OCI-LY7 (cell line): ENCODE measurements at regions not wholly inside any gene's neighbourhood (a gene's known extent, or its start where the extent isn't known, plus 50 kb on each side); places are given as distances from the start of the nearest gene placed in this dataset.

Experiments
- BruUV-seq: library from RNA; stranded (reverse); fragments of 400-500 nt; replicated peaks from 2 replicates; lab custom pipeline; 2021; lab: Mats Ljungman, UMichigan
- CTCF ChIA-PET: fragments of 300-600 bp; sonication (Branson Sonifier 250); formaldehyde crosslinking; loops from one replicate; lab custom pipeline; 2022; ENCODE audit warnings: antibody characterized with exemption; ENCODE audit not compliant: unreplicated experiment; lab: Charles Lee
- POLR2A ChIA-PET: fragments of 300-600 bp; sonication (Branson Sonifier 250); formaldehyde crosslinking; loops from one replicate; lab custom pipeline; 2022; ENCODE audit warnings: antibody characterized with exemption; lab: Charles Lee
- DNase-seq: peaks from one replicate; pipeline ENCODE4 v3.0.0-alpha.2; 2015; ENCODE audit warnings: low spot score
- H2AFZ ChIP-seq: fragments of 200-600 bp; sonication (generic), shearing (Covaris generic); 2 replicates; pipeline ENCODE4 v1.6.1; 2014; ENCODE audit warnings: mild to moderate bottlenecking, antibody characterized with exemption, low read length, moderate library complexity
- H3K27ac ChIP-seq: fragments of 200-600 bp; sonication (generic); 2 replicates; pipeline ENCODE4 v1.5.1; 2014; ENCODE audit warnings: mixed run types, low read depth, mild to moderate bottlenecking, moderate library complexity, low read length, inconsistent platforms; ENCODE audit not compliant: poor library complexity, severe bottlenecking
- H3K36me3 ChIP-seq: fragments of 200-600 bp; sonication (generic); 2 replicates; pipeline ENCODE4 v1.6.1; 2014; ENCODE audit warnings: mild to moderate bottlenecking, antibody characterized with exemption, low read length, moderate library complexity, mixed read lengths; ENCODE audit not compliant: insufficient read depth
- H3K4me1 ChIP-seq: fragments of 200-600 bp; sonication (generic); 2 replicates; pipeline ENCODE4 v1.5.1; 2014; ENCODE audit warnings: mild to moderate bottlenecking, low read length; ENCODE audit not compliant: insufficient read depth, poor library complexity, severe bottlenecking
- H3K4me2 ChIP-seq: fragments of 200-600 bp; sonication (generic); 2 replicates; pipeline ENCODE4 v1.6.1; 2014; ENCODE audit warnings: mild to moderate bottlenecking, low read length
- H3K4me3 ChIP-seq: fragments of 200-600 bp; sonication (generic); 2 replicates; pipeline ENCODE4 v1.5.1; 2014; ENCODE audit warnings: mild to moderate bottlenecking, low read depth, low read length; ENCODE audit not compliant: poor library complexity, severe bottlenecking
- H3K79me2 ChIP-seq: fragments of 200-600 bp; sonication (generic); 2 replicates; pipeline ENCODE4 v1.6.1; 2016; ENCODE audit warnings: low read depth, mild to moderate bottlenecking, low read length, moderate library complexity, mixed read lengths; ENCODE audit not compliant: insufficient read depth
- H3K9me2 ChIP-seq: fragments of 200-600 bp; sonication (generic); 2 replicates; pipeline ENCODE4 v1.6.1; 2016; ENCODE audit warnings: mild to moderate bottlenecking, low read length, mixed read lengths; ENCODE audit not compliant: insufficient read depth
- H3K9me3 ChIP-seq: fragments of 200-600 bp; sonication (generic); 2 replicates; pipeline ENCODE4 v1.6.1; 2014; ENCODE audit warnings: mild to moderate bottlenecking, mixed run types, low read length, mixed read lengths
- H4K20me1 ChIP-seq: fragments of 200-600 bp; sonication (generic); 2 replicates; pipeline ENCODE4 v1.6.1; 2014; ENCODE audit warnings: mild to moderate bottlenecking, antibody characterized with exemption, low read length, moderate library complexity, mixed read lengths; ENCODE audit not compliant: insufficient read depth
- EZH2phosphoT487 ChIP-seq: fragments of 200-600 bp; sonication (generic); IDR thresholded peaks from 2 replicates; pipeline ENCODE4 v1.6.1; 2018; ENCODE audit warnings: low read depth, borderline replicate concordance, mild to moderate bottlenecking, mixed run types, antibody characterized with exemption, low read length, moderate library complexity, mixed read lengths
- intact Hi-C: fragments of 100-400 bp; cut with micrococcal nuclease; formaldehyde crosslinking; loops from one replicate; pipeline ENCODE4 v1.10.0; 2022; ENCODE audit not compliant: unreplicated experiment
- TF ChIP-seq, protein P1 (sequence below): fragments of 200-600 bp; sonication (generic); conservative IDR thresholded peaks from 2 replicates; pipeline ENCODE4 v1.5.1; 2014; ENCODE audit warnings: mild to moderate bottlenecking, antibody characterized with exemption, low read length, moderate library complexity, mixed read lengths

GRCh38 chr4:14091966-14092365 lies 464.4 kb upstream of the BOD1L1 start:
- Histone ChIP-seq H3K27ac (no peak overlapping the region), H3K36me3 (no peaks in the 10 kb centered on the region), H3K4me3 (no peak overlapping the region), H3K9me3 (no peaks in the 10 kb centered on the region), H4K20me1 (no peaks in the 10 kb centered on the region), H3K9me2 (no peaks in the 10 kb centered on the region), H2AFZ (no peak overlapping the region), H3K4me2 (no peak overlapping the region), H3K79me2 (no peaks in the 10 kb centered on the region), H3K4me1 (no peaks in the 10 kb centered on the region)
- ChIA-PET POLR2A (no interaction called here), CTCF (no interaction called here)
- no TSS peak for BruUV-seq
- TF ChIP-seq, protein P1, sequence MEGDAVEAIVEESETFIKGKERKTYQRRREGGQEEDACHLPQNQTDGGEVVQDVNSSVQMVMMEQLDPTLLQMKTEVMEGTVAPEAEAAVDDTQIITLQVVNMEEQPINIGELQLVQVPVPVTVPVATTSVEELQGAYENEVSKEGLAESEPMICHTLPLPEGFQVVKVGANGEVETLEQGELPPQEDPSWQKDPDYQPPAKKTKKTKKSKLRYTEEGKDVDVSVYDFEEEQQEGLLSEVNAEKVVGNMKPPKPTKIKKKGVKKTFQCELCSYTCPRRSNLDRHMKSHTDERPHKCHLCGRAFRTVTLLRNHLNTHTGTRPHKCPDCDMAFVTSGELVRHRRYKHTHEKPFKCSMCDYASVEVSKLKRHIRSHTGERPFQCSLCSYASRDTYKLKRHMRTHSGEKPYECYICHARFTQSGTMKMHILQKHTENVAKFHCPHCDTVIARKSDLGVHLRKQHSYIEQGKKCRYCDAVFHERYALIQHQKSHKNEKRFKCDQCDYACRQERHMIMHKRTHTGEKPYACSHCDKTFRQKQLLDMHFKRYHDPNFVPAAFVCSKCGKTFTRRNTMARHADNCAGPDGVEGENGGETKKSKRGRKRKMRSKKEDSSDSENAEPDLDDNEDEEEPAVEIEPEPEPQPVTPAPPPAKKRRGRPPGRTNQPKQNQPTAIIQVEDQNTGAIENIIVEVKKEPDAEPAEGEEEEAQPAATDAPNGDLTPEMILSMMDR = no peak
- no peak for TF ChIP-seq EZH2phosphoT487
- intact Hi-C loops = no loop called here
- no peak for DNase-seq

GRCh38 chr4:14092741-14093140 lies 465.2 kb upstream of the BOD1L1 start:
- Histone ChIP-seq H3K9me2 (no peaks in the 10 kb centered on the region), H4K20me1 (no peaks in the 10 kb centered on the region), H3K9me3 (no peaks in the 10 kb centered on the region), H3K4me3 (no peak overlapping the region), H2AFZ (no peak overlapping the region), H3K4me2 (no peak overlapping the region), H3K36me3 (no peaks in the 10 kb centered on the region), H3K4me1 (no peaks in the 10 kb centered on the region), H3K27ac (no peak overlapping the region), H3K79me2 (no peaks in the 10 kb centered on the region)
- no TSS peak for BruUV-seq
- intact Hi-C loops = no loop called here
- TF ChIP-seq, protein P1 = no peak
- no peak for TF ChIP-seq EZH2phosphoT487
- ChIA-PET CTCF (no interaction called here), POLR2A (no interaction called here)
- DNase-seq = no peak

DNA sequence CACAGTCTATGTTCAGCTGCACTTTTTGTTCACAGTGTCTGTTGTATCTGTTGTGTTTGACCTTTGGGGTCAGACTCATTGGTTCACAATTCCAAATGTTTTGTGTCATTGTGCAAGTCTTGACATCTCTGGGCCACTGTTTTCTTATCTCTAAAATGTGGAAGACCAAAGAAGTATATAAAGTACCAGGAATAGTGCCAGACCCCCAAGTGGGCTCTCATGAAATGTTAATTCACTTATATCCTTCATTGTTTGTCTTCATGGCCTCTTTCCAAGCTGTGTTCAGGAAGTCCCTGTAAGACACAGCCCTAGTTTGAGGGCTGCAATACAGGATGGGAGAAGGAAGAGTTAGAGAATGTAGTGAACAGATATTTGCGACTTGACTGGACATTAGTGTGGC lies 468.3 kb upstream of the BOD1L1 start:
- Histone ChIP-seq H2AFZ (no peak overlapping the region), H3K36me3 (no peaks in the 10 kb centered on the region), H4K20me1 (no peaks in the 10 kb centered on the region), H3K4me3 (no peak overlapping the region), H3K9me3 (no peaks in the 10 kb centered on the region), H3K27ac (no peak overlapping the region), H3K4me1 (no peaks in the 10 kb centered on the region), H3K79me2 (no peaks in the 10 kb centered on the region), H3K4me2 (no peak overlapping the region), H3K9me2 (no peaks in the 10 kb centered on the region)
- no peak for DNase-seq
- intact Hi-C loops = no loop called here
- POLR2A ChIA-PET = no interaction called here
- no peak for TF ChIP-seq EZH2phosphoT487
- TF ChIP-seq, protein P1 = no peak
- BruUV-seq = no TSS peak
- CTCF ChIA-PET = no interaction called here
